ENCODE measurements at regions not wholly inside any gene's neighbourhood (a gene's known extent, or its start where the extent isn't known, plus 50 kb on each side); places are given as distances from the start of the nearest gene placed in this dataset.

DNA sequence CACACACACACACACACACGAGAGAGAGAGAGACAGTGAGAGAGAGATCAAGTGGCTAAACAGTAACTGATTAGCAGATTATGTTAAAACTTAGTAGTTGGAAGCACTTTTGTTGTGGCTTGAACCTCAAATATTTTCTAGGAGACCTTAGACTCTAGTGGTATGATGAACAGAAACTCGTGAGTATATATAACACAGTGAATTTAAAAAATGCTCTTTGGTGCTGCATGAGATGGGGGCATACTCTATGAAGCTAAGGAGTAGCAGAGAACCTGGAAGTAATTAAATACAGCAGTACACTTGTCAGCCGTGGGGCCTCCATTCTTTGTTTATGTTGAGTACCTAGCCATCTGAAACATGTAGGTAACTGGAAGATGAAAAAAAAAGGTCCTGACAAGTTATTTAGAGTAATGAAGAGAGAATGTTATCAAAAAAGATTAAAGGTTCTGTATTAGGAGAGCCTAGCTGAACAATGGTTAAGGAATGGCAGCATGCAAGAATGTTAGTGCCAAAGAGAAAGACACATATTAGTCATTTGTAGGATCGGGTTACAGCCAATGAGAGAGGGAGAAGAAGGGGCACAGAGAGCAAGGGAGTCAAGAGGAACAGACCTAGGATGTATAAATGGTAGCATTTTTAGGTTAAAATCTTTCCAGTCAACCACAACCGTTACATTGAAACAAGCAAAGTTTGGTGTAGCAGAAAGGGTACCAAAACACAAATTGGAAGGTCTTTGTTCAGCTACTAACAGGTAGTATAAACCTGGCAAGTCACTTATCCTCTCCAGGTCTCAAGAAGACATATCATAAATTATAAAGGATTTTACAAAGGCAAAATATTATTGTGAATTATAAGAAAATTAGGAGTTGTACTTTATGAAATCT lies 316.7 kb upstream of the DIPK2B start:
- no peak overlapping the region for H3K4me3 ChIP-seq (ENCODE audit: low read depth, low read length)
- H3K4me1 ChIP-seq (ENCODE audit: control insufficient read depth, insufficient read depth, low read length): no peaks in the 10 kb centered on the region
- ChIA-PET POLR2A (no interaction called here), CTCF (interaction anchor here (0.6 to 2.9 kb wide), 2 partner anchors 284 to 859 kb away, joined by 3 to 18 read pairs; no protein-coding TSS in a partner anchor)
- no peaks in the 10 kb centered on the region for H3K9me3 ChIP-seq (ENCODE audit: control insufficient read depth, insufficient read depth, low read depth, low read length)
- no peak overlapping the region for H3K27ac ChIP-seq (ENCODE audit: extremely low read depth, low read depth, low read length)
- H3K36me3 ChIP-seq (ENCODE audit: control insufficient read depth in 2 of 2, insufficient read depth in 1 of 2, low read length in 2 of 2): no peaks in the 10 kb centered on the region
- TF ChIP-seq, protein P1, sequence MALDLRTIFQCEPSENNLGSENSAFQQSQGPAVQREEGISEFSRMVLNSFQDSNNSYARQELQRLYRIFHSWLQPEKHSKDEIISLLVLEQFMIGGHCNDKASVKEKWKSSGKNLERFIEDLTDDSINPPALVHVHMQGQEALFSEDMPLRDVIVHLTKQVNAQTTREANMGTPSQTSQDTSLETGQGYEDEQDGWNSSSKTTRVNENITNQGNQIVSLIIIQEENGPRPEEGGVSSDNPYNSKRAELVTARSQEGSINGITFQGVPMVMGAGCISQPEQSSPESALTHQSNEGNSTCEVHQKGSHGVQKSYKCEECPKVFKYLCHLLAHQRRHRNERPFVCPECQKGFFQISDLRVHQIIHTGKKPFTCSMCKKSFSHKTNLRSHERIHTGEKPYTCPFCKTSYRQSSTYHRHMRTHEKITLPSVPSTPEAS (tag by site-specific recombination; IDR thresholded peaks at IDR 0.05): peak; percentile 39; the same call in 1 of the 2 replicates
- TF ChIP-seq ZNF768 (tag by site-specific recombination; IDR thresholded peaks at IDR 0.05): no peak

DNA sequence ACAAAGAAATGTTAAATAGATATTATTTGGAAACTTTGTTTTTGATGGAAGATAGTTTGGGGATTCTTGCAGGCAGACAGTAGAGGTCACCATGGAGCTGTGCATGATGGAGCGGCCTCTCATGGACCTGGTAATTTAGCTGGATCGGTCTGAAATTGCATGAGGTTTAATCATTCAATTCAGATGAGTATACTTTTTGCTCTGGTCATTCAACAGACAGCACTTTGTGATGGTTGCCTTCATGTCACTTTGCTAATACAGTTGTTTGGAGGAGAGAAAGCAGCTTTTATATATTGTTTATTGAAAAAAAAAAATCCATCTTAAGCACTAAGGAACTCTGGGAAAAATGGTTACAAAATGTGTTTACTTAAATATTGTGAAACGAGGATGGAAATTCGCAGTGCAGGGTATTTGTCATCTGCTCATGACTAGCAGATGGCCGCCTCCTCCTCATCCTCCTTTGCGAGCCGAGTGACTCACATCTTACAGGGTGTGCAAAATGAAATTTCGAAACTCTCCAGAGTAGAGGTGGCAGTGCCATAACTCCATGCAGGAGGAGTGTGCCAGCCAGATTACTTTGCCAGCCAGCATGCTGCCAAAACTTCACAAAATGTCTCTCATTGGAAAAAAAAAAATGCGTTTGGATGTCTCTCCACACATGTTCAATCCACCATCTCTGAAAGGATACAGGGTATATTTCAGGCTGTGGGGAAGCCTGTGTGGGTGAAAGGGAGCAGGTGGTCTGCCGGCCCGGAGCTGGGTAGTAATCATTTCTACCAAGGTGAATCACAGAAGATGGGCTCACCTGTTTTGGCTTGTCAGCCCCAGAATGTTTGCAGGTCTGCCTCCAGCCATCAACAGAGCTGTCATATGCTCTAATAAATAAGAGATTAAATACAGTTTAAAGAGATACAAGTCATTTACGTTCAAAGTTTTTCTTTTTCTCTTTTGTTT lies 314.9 kb upstream of the DIPK2B start:
- Histone ChIP-seq H3K27ac (ENCODE audit: extremely low read depth, low read depth, low read length) (no peak overlapping the region), H3K4me1 (ENCODE audit: control insufficient read depth, insufficient read depth, low read length) (no peaks in the 10 kb centered on the region), H3K36me3 (ENCODE audit: control insufficient read depth in 2 of 2, insufficient read depth in 1 of 2, low read length in 2 of 2) (no peaks in the 10 kb centered on the region), H3K4me3 (ENCODE audit: low read depth, low read length) (no peak overlapping the region), H3K9me3 (ENCODE audit: control insufficient read depth, insufficient read depth, low read depth, low read length) (no peaks in the 10 kb centered on the region)
- POLR2A ChIA-PET: no interaction called here
- TF ChIP-seq, protein P2, sequence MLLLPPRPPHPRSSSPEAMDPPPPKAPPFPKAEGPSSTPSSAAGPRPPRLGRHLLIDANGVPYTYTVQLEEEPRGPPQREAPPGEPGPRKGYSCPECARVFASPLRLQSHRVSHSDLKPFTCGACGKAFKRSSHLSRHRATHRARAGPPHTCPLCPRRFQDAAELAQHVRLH (tag by site-specific recombination; IDR thresholded peaks at IDR 0.05): no peak
- TF ChIP-seq, protein P3, sequence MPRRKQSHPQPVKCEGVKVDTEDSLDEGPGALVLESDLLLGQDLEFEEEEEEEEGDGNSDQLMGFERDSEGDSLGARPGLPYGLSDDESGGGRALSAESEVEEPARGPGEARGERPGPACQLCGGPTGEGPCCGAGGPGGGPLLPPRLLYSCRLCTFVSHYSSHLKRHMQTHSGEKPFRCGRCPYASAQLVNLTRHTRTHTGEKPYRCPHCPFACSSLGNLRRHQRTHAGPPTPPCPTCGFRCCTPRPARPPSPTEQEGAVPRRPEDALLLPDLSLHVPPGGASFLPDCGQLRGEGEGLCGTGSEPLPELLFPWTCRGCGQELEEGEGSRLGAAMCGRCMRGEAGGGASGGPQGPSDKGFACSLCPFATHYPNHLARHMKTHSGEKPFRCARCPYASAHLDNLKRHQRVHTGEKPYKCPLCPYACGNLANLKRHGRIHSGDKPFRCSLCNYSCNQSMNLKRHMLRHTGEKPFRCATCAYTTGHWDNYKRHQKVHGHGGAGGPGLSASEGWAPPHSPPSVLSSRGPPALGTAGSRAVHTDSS (tag by site-specific recombination; IDR thresholded peaks at IDR 0.05): peak; percentile 58
- TF ChIP-seq ZNF654 (tag by site-specific recombination; IDR thresholded peaks at IDR 0.05; ENCODE audit: low read depth): peak; percentile 76
- TF ChIP-seq, protein P4, sequence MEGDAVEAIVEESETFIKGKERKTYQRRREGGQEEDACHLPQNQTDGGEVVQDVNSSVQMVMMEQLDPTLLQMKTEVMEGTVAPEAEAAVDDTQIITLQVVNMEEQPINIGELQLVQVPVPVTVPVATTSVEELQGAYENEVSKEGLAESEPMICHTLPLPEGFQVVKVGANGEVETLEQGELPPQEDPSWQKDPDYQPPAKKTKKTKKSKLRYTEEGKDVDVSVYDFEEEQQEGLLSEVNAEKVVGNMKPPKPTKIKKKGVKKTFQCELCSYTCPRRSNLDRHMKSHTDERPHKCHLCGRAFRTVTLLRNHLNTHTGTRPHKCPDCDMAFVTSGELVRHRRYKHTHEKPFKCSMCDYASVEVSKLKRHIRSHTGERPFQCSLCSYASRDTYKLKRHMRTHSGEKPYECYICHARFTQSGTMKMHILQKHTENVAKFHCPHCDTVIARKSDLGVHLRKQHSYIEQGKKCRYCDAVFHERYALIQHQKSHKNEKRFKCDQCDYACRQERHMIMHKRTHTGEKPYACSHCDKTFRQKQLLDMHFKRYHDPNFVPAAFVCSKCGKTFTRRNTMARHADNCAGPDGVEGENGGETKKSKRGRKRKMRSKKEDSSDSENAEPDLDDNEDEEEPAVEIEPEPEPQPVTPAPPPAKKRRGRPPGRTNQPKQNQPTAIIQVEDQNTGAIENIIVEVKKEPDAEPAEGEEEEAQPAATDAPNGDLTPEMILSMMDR (tag by site-specific recombination; IDR thresholded peaks at IDR 0.05): 0 out of 2 replicates have a peak, but pooled peaks have one; percentile 24
- TF ChIP-seq ZNF394 (tag by site-specific recombination; IDR thresholded peaks at IDR 0.05; ENCODE audit: borderline replicate concordance): no peak
- no peak for TF ChIP-seq ZNF239 (tag by site-specific recombination; IDR thresholded peaks at IDR 0.05)
- TF ChIP-seq ZNF660 (tag by site-specific recombination; IDR thresholded peaks at IDR 0.05): no peak
- TF ChIP-seq ZNF416 (tag by site-specific recombination; IDR thresholded peaks at IDR 0.05): no peak
- TF ChIP-seq REPIN1 (tag by site-specific recombination; IDR thresholded peaks at IDR 0.05; ENCODE audit: low read depth): no peak
- TF ChIP-seq ZXDB (tag by site-specific recombination; IDR thresholded peaks at IDR 0.05): no peak
- TF ChIP-seq ZNF174 (tag by site-specific recombination; IDR thresholded peaks at IDR 0.05): no peak
- TF ChIP-seq, protein P1 (tag by site-specific recombination; IDR thresholded peaks at IDR 0.05): peak; percentile 50; the same call in 1 of the 2 replicates
- TF ChIP-seq, protein P5, sequence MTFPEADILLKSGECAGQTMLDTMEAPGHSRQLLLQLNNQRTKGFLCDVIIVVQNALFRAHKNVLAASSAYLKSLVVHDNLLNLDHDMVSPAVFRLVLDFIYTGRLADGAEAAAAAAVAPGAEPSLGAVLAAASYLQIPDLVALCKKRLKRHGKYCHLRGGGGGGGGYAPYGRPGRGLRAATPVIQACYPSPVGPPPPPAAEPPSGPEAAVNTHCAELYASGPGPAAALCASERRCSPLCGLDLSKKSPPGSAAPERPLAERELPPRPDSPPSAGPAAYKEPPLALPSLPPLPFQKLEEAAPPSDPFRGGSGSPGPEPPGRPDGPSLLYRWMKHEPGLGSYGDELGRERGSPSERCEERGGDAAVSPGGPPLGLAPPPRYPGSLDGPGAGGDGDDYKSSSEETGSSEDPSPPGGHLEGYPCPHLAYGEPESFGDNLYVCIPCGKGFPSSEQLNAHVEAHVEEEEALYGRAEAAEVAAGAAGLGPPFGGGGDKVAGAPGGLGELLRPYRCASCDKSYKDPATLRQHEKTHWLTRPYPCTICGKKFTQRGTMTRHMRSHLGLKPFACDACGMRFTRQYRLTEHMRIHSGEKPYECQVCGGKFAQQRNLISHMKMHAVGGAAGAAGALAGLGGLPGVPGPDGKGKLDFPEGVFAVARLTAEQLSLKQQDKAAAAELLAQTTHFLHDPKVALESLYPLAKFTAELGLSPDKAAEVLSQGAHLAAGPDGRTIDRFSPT (tag by site-specific recombination; IDR thresholded peaks at IDR 0.05): peak; percentile 40; the same call in 1 of the 2 replicates
- CTCF ChIA-PET: interaction anchor here (0.5 to 3.7 kb wide), 22 partner anchors 9 to 903 kb away, joined by 3 to 21 read pairs (median 3); no protein-coding TSS in a partner anchor

All from HEK293 (cell line).